ENCODE measurements at regions not wholly inside any gene's neighbourhood (a gene's known extent, or its start where the extent isn't known, plus 50 kb on each side); places are given as distances from the start of the nearest gene placed in this dataset.
"Not testable (repeated sequence)": the region's sequence is repeated elsewhere in the genome, so short reads cannot be mapped to it uniquely, and the experiment has no call there.

GRCh38 chr7:66458991-66459390, 169.7 kb upstream of the KCTD7 start:
- not testable (repeated sequence) for DNase-seq (ENCODE audit: low spot score)

DNA sequence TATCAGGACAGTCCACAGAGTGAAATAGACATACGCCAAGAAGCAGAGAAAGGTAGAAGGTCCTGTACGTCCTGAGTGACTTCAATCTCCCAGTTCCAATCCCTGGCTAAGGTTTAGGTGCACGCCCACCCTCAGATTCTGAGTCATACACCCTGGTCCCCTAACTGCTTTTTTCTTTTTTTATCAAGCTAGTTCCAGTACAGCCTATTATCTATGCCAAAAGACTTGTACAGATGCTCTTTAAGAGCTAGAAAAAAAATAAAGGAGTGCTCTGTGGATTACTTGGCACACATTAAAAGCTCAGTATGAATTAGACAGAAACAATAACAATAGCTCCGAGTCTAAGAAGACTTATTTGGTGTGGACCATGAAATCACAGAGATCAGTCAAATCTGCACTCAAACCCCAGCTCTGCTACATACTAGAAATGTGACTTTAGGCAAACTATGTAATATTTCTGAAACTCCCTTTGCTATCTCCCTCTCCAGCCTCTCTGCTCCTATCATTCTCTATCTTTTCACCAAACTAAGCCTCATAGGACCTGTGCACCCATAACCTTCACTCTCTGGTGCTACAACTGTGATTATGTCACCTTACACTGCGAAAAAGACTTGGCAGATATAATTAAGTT, 168.8 kb upstream of the KCTD7 start:
- not testable (repeated sequence) for DNase-seq (ENCODE audit: low spot score)

GRCh38 chr7:66460921-66461361, 167.7 kb upstream of the KCTD7 start:
- no peak for DNase-seq (ENCODE audit: low spot score)

DNA sequence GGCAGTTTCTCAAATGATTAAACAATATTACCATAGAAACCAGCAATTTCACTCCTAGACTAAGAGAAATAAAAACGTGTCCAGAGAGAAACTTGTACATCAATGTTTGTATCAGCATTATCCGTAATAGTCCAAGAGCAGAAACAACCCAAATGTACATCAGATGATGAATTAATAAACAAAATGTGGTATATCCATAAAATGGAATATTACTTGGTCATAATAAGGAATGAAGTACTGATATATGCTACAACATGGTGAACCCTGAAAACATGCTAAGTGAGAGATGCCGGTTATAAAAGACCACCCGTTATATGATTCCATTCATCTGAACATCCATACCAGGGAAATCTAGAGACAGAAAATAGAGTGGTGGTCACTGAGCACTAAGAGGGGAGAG, 167.3 kb upstream of the KCTD7 start:
- not testable (repeated sequence) for DNase-seq (ENCODE audit: low spot score)

DNA sequence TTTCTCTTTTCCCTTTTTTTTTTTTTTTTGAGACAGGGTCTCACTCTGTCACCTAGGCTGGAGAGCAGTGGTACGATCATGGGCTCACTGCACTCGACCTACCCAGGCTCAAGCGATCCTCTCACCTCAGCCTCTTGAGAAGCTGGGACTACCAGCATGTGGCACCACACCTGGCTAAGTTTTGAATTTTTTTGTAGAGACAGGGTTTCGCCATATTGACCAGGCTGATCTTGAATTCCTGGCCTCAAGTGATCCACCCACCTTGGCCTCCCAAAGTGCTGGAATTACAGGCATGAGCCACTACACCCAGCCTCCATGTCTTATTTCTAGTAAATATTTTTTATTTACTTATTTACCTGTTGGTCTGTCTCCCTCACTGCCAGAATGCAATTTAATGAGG, 165.8 kb upstream of the KCTD7 start:
- DNase-seq (ENCODE audit: low spot score), result not testable (repeated sequence)

- DNase-seq (ENCODE audit: low spot score), result no peak
These were observed 164.6 kb upstream of the KCTD7 start for GRCh38 chr7:66464059-66464458.

GRCh38 chr7:66466081-66466600, 162.5 kb upstream of the KCTD7 start:
- no peak for DNase-seq (ENCODE audit: low spot score)

- no peak for DNase-seq (ENCODE audit: low spot score)
These were observed 160.8 kb upstream of the KCTD7 start for GRCh38 chr7:66467887-66468286.

DNA sequence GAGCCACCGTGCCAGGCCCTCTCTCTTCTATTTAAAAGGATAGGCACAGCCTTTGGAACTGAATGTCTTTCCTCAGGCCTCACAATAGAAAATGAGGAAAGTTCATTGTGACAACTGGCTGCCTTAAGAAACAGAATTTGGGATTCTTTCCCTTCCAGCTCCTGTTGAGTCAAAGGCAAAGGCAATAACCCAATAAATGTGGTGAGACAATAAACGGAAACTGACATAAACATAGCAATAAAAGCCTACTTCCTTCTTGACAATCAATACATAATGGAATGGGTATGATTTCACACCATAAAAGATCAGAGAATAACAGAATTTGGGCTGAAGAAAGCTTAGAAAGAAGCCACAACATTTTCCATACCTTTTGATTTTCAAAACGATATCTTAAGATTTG, 155.6 kb upstream of the KCTD7 start:
- DNase-seq (ENCODE audit: low spot score), result not testable (repeated sequence)

GRCh38 chr7:66474441-66474840, 154.2 kb upstream of the KCTD7 start:
- peak; percentile 10 for DNase-seq (ENCODE audit: low spot score)

GRCh38 chr7:66476056-66476455, 152.6 kb upstream of the KCTD7 start:
- DNase-seq (ENCODE audit: low spot score), result not testable (repeated sequence)

DNA sequence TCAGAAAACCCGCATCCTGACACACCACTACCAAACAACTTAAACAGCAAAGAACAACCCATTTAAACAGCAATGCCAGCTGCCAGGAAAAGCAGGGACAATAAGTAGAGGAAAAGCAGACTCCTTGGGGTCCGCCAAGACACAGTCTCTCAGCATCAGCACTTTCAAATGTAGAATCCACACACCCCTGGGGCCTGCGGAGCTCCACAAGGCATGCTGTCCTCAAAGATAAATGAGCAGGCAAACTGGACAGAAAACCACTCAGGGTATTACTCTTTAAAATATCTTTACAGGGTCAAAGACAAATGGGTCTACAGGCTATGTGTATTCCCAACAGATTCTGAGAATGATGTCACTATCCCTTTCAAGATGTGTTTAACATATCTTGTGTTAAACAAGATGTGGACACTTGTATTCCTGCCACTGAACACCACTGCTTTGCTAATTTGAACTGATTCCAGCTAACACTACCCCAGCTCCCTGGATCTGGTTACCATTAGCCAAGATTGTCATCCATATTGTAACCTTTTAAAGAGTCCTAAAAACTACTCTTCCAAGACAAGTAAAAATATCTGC, 150.8 kb upstream of the KCTD7 start:
- not testable (repeated sequence) for DNase-seq (ENCODE audit: low spot score)

- DNase-seq (ENCODE audit: low spot score), result not testable (repeated sequence)
These were observed 147.5 kb upstream of the KCTD7 start for GRCh38 chr7:66481229-66481628.

- not testable (repeated sequence) for DNase-seq (ENCODE audit: low spot score)
These were observed 139.6 kb upstream of the KCTD7 start for GRCh38 chr7:66489065-66489464.

GRCh38 chr7:66489741-66490140, 138.9 kb upstream of the KCTD7 start:
- not testable (repeated sequence) for DNase-seq (ENCODE audit: low spot score)

GRCh38 chr7:66490979-66491378, 137.7 kb upstream of the KCTD7 start:
- DNase-seq (ENCODE audit: low spot score), result not testable (repeated sequence)

DNA sequence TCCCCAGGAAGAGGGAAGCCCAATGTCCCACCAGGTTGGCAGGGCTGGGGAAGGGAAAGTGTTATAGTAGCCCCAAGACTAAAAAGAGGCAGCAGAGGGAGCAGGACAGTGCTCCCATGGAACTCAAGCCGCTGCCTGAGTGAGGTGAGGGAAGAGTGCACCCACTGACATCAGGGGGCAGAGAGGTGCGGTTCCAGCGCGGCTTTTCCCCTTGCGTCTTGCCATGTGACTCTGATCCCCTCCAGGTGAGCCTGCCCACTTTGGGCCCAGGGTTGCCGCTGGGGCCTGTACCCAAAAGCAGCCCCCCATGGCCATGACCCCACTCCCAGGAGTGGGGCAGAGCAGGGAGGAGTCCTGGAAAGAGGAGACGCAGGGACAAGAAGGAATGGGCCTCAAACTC, 136.3 kb upstream of the KCTD7 start:
- DNase-seq (ENCODE audit: low spot score), result not testable (repeated sequence)

DNA sequence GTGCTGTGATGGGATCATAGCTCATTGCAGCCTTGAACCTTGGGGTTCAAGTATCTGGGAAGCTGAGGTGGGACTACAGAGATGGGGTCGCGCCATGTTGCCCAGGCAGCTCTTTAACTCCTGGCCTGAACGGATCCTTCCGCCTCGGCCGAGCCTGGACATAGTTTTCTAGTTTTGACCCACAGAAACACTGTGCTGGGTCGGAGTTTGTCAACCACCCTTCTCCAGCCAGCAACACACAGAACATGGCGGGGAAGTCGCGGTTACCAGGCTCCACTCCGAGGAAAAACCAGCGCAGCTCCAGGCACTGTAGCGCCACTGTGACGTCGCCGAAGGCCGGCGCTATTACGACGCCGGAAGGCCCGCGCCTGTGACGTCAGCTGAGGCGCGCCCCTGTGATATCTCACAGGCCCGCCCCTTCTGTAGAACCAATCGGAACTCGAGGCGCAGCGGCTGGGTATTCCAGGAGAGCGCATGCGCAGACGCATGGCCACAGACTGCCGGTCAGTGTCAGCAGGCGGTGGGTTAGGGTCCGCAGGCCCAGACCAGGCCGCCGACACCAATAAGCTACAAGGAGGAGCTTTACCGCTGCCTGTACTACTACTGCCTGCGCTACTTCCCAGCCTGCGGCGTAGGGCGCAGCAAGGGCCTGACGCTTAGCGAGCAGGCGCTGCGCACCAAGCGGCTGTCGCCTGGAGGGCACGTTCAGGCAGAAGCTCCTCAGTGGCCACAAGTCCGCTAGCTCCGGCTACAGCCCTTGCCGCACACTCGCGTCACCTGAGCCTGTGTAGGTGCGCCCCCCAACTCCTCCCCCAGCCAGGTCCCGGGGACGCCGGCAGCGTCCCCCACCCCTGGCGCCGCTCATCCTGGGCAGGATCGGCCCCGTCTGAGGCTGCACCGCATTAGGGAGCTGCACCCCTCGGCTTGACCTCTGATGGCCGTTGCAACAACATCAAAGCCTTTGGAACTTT, 135.2 kb upstream of the KCTD7 start:
- peak; percentile 99 for DNase-seq (ENCODE audit: low spot score)

DNA sequence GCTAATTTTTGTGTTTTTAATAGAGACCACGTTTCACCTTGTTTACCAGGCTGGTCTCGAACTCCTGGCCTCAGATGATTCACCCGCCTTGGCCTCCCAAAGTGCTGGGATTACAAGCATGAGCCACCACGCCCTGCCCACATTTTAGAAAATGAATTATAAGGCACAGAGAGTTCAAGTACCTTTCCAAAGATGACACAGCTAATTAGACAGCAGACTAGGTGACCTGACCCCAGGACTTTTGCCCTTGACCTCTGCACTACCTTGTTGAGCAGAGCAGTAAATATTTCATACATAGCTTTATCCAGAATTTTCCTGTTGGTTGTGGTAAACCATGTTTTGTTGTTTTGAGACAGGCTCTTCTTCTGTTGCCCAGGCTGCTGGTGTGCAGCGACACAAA, 131.3 kb upstream of the KCTD7 start:
- no peak for DNase-seq (ENCODE audit: low spot score)

DNA sequence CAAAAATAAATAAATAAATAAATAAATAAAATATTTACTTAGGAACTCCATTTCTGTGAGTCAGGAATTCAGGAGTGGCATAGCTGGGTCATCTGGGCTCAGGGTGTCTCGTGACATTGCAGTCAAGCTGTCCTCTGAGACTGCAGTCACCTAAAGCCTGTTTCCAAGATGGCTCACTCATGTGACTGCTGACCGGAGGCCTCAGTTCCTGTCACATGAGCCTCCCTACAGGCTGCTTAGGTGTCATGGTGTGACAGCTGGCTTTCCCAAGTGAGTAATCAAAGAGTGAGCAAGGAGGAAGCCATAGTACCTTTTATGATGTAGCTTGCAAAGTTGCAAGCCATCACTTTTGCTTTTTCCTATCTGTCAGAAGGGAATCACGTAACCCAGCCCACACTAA, 128.6 kb upstream of the KCTD7 start:
- no peak for DNase-seq (ENCODE audit: low spot score)

DNA sequence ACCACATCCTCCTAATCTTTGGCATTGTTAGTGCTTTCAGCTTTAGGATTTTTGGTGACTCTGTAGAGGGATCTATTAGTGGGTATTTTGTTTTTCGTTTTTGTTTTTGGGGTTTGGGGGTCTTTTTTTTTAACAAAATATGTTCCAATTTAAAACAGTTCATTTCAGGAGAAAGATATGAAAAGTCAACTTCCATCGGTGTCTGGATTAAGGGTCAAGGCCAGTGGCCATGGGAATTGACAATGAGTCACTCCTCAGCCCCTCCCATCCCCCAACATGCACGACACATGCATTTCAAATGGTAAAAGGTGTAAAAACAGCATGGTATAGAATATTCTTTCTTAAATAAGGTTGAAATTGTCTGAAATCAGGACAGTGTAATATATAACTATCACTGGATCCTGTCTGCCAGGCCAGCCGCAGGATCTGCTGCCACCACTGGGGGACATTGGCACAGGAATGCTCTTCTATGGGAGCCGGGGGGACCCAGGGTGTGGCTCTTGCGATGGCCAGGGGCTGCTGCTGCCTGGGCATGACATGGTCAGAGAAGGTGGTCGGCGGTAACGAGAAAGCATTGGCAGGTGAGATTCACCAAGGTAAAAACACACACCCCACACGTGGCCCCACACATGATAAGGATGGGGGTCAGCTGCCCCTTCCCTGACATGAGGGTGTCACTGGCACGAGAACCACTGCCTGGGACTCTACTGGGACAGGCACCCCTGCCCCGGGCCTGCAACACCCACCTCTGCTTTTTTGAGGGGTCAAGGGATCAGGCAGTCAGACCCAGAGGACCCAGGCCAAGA, 126.2 kb upstream of the KCTD7 start:
- DNase-seq (ENCODE audit: low spot score), result no peak

GRCh38 chr7:66503036-66503370, 125.7 kb upstream of the KCTD7 start:
- DNase-seq (ENCODE audit: low spot score), result no peak
